ENCODE measurements at regions not wholly inside any gene's neighbourhood (a gene's known extent, or its start where the extent isn't known, plus 50 kb on each side); places are given as distances from the start of the nearest gene placed in this dataset.

DNA sequence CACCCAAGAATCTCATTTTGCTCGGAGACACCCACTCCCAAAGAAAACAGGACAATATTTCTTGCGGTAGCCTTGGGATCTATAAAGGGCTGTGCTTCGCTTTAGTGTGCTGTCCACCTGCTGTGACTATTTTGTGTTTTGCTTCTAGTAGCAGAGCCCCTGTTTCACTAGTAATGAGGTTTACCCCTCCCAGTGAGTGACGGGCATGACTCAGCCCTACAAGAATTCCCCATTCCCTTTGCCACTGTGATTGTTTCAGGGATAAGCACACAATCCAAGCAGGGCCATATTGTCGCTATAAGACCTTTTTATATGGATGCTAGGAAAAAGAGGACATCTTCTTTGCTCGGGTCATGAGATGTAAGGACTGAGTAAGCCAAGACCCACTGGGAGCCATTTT, 62.5 kb upstream of the FOXB1 start:
- H3F3A ChIP-seq (ENCODE audit: low read length, unreplicated experiment), result no peaks in the 10 kb centered on the region
- peak; percentile 36 for DNase-seq
- no peaks in the 10 kb centered on the region for H3K9me2 ChIP-seq (replicated peaks; ENCODE audit: low read length)
- ATAC-seq, result no peak
- ChIA-PET CTCF (no interaction called here), POLR2A (ENCODE audit: unreplicated experiment) (no interaction called here)
- H3K27me3 ChIP-seq (ENCODE audit: low read length), result peaks cover 68% of the 10 kb centered on the region
- no peaks in the 10 kb centered on the region for H4K20me1 ChIP-seq (ENCODE audit: low read length)
- no peaks in the 10 kb centered on the region for H3K9me3 ChIP-seq (ENCODE audit: low read length)
- H2AFZ ChIP-seq (ENCODE audit: low read length), result no peak overlapping the region
- no peaks in the 10 kb centered on the region for H3K79me2 ChIP-seq (ENCODE audit: low read length)
- TF ChIP-seq, protein P1, sequence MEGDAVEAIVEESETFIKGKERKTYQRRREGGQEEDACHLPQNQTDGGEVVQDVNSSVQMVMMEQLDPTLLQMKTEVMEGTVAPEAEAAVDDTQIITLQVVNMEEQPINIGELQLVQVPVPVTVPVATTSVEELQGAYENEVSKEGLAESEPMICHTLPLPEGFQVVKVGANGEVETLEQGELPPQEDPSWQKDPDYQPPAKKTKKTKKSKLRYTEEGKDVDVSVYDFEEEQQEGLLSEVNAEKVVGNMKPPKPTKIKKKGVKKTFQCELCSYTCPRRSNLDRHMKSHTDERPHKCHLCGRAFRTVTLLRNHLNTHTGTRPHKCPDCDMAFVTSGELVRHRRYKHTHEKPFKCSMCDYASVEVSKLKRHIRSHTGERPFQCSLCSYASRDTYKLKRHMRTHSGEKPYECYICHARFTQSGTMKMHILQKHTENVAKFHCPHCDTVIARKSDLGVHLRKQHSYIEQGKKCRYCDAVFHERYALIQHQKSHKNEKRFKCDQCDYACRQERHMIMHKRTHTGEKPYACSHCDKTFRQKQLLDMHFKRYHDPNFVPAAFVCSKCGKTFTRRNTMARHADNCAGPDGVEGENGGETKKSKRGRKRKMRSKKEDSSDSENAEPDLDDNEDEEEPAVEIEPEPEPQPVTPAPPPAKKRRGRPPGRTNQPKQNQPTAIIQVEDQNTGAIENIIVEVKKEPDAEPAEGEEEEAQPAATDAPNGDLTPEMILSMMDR (conservative IDR thresholded peaks at IDR 0.05; ENCODE audit: low read depth, low read length), result no peak
- TF ChIP-seq EZH2 (IDR thresholded peaks at IDR 0.05; ENCODE audit: low read length, unreplicated experiment) (no peak), EZH2phosphoT487 (IDR thresholded peaks at IDR 0.05; ENCODE audit: borderline replicate concordance, low read length) (no peak)
- no peaks in the 10 kb centered on the region for H3K36me3 ChIP-seq (ENCODE audit: low read depth, low read length)
- H3K9ac ChIP-seq (ENCODE audit: low read length), result no peak overlapping the region
- intact Hi-C loops (cut with micrococcal nuclease), result no loop called here
- no TSS peak for BruUV-seq (replicated peaks)
- no peaks in the 10 kb centered on the region for H3K4me1 ChIP-seq (ENCODE audit: insufficient read depth, low read length)
- H3K4me3 ChIP-seq (ENCODE audit: low read length), result no peak overlapping the region
- no peak overlapping the region for H3K27ac ChIP-seq (ENCODE audit: low read length)
- no peak overlapping the region for H3K4me2 ChIP-seq (ENCODE audit: low read length)

DNA sequence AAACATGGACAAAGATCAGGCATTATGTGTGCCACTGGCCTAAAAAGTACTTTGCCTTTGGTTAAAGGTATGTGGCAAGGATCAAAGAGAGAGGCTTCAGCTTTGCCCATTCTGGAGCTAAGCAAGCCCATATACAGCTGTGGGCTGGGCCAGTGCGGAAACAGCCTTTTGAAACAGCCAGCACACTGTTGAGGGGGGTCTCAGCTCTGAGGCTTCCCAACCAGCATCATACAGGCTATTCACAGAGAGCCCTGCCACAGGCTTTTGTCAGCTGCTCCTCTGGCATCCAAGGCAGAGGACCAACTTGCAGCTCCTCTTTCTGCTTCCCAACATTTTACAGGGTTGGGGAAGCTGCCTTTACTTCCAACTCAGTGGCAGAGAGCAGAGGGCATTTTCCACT, 63.2 kb upstream of the FOXB1 start:
- ATAC-seq (no peak), DNase-seq (no peak)
- peaks cover 68% of the 10 kb centered on the region for H3K27me3 ChIP-seq (ENCODE audit: low read length)
- BruUV-seq (replicated peaks), result no TSS peak
- H3K4me1 ChIP-seq (ENCODE audit: insufficient read depth, low read length), result no peaks in the 10 kb centered on the region
- H2AFZ ChIP-seq (ENCODE audit: low read length), result no peak overlapping the region
- no peak overlapping the region for H3K4me2 ChIP-seq (ENCODE audit: low read length)
- intact Hi-C loops (cut with micrococcal nuclease), result no loop called here
- no peaks in the 10 kb centered on the region for H3K9me2 ChIP-seq (replicated peaks; ENCODE audit: low read length)
- TF ChIP-seq, protein P1 (conservative IDR thresholded peaks at IDR 0.05; ENCODE audit: low read depth, low read length), result no peak
- TF ChIP-seq EZH2phosphoT487 (IDR thresholded peaks at IDR 0.05; ENCODE audit: borderline replicate concordance, low read length) (no peak), EZH2 (IDR thresholded peaks at IDR 0.05; ENCODE audit: low read length, unreplicated experiment) (no peak)
- no peaks in the 10 kb centered on the region for H3F3A ChIP-seq (ENCODE audit: low read length, unreplicated experiment)
- H3K79me2 ChIP-seq (ENCODE audit: low read length), result no peaks in the 10 kb centered on the region
- no peak overlapping the region for H3K9ac ChIP-seq (ENCODE audit: low read length)
- POLR2A ChIA-PET (ENCODE audit: unreplicated experiment), result no interaction called here
- no peaks in the 10 kb centered on the region for H3K36me3 ChIP-seq (ENCODE audit: low read depth, low read length)
- H3K4me3 ChIP-seq (ENCODE audit: low read length), result no peak overlapping the region
- CTCF ChIA-PET, result no interaction called here
- no peaks in the 10 kb centered on the region for H4K20me1 ChIP-seq (ENCODE audit: low read length)
- no peak overlapping the region for H3K27ac ChIP-seq (ENCODE audit: low read length)
- no peaks in the 10 kb centered on the region for H3K9me3 ChIP-seq (ENCODE audit: low read length)

DNA sequence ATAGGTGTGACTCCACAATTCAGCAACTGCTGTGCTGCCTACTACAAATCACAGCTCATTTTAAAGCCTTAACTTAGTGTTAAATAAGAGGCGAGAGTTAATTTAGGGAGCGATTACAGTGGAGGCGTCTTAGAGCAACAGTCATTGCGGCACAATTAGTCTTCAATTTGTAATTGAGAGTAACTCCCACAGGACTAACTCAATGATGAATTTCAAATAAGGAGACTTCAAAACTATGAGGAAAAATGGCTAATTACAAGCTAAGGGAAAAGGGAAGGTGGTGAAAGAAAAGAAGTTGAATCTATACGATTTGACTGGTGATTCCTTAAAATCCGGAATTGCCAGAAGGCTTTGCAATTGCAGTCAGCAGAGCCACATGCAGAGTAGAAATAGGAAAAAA, 63.7 kb upstream of the FOXB1 start:
- no peaks in the 10 kb centered on the region for H3K79me2 ChIP-seq (ENCODE audit: low read length)
- POLR2A ChIA-PET (ENCODE audit: unreplicated experiment), result no interaction called here
- no peaks in the 10 kb centered on the region for H3F3A ChIP-seq (ENCODE audit: low read length, unreplicated experiment)
- no peak for TF ChIP-seq EZH2phosphoT487 (IDR thresholded peaks at IDR 0.05; ENCODE audit: borderline replicate concordance, low read length)
- TF ChIP-seq, protein P1 (conservative IDR thresholded peaks at IDR 0.05; ENCODE audit: low read depth, low read length), result no peak
- no peak for TF ChIP-seq EZH2 (IDR thresholded peaks at IDR 0.05; ENCODE audit: low read length, unreplicated experiment)
- H4K20me1 ChIP-seq (ENCODE audit: low read length), result no peaks in the 10 kb centered on the region
- intact Hi-C loops (cut with micrococcal nuclease), result no loop called here
- H3K4me2 ChIP-seq (ENCODE audit: low read length), result no peak overlapping the region
- H2AFZ ChIP-seq (ENCODE audit: low read length), result no peak overlapping the region
- no peak for DNase-seq
- ATAC-seq, result no peak
- H3K36me3 ChIP-seq (ENCODE audit: low read depth, low read length), result no peaks in the 10 kb centered on the region
- peaks cover 68% of the 10 kb centered on the region for H3K27me3 ChIP-seq (ENCODE audit: low read length)
- no peak overlapping the region for H3K9ac ChIP-seq (ENCODE audit: low read length)
- no peak overlapping the region for H3K4me3 ChIP-seq (ENCODE audit: low read length)
- H3K9me3 ChIP-seq (ENCODE audit: low read length), result no peaks in the 10 kb centered on the region
- no peaks in the 10 kb centered on the region for H3K9me2 ChIP-seq (replicated peaks; ENCODE audit: low read length)
- CTCF ChIA-PET, result no interaction called here
- no peaks in the 10 kb centered on the region for H3K4me1 ChIP-seq (ENCODE audit: insufficient read depth, low read length)
- no TSS peak for BruUV-seq (replicated peaks)
- H3K27ac ChIP-seq (ENCODE audit: low read length), result no peak overlapping the region

Measured in PC-3 (cell line).